GM23248 (cell line): ENCODE measurements at regions not wholly inside any gene's neighbourhood (a gene's known extent, or its start where the extent isn't known, plus 50 kb on each side); places are given as distances from the start of the nearest gene placed in this dataset.

Source experiments
- DNase-seq: peaks from one replicate; pipeline ENCODE4 v3.0.0-alpha.2; 2015
- H2AFZ ChIP-seq: fragments of 200-600 bp; sonication (generic); 2 replicates; pipeline ENCODE4 v1.6.1; 2016; ENCODE audit warnings: antibody characterized with exemption
- H3F3A ChIP-seq: fragments of 200-600 bp; sonication (generic); 2 replicates; pipeline ENCODE4 v1.6.1; 2016; ENCODE audit warnings: mild to moderate bottlenecking, antibody characterized with exemption, mixed run types; ENCODE audit not compliant: insufficient read depth
- H3K27ac ChIP-seq: fragments of 200-600 bp; sonication (generic); 2 replicates; pipeline ENCODE4 v1.5.1; 2016; ENCODE audit warnings: mild to moderate bottlenecking
- H3K27me3 ChIP-seq: fragments of 200-600 bp; sonication (generic); replicated peaks from 2 replicates; pipeline ENCODE4 v1.6.1; 2016; ENCODE audit warnings: mild to moderate bottlenecking; ENCODE audit not compliant: insufficient read depth
- H3K36me3 ChIP-seq: fragments of 200-600 bp; sonication (generic); 2 replicates; pipeline ENCODE4 v1.6.1; 2016; ENCODE audit warnings: low read depth, mild to moderate bottlenecking
- H3K4me1 ChIP-seq: fragments of 200-600 bp; sonication (generic); 2 replicates; pipeline ENCODE4 v1.6.1; 2016; ENCODE audit warnings: mild to moderate bottlenecking; ENCODE audit not compliant: insufficient read depth
- H3K4me2 ChIP-seq: fragments of 200-600 bp; sonication (generic); one replicate; pipeline ENCODE4 v1.6.1; 2016; ENCODE audit warnings: mild to moderate bottlenecking; ENCODE audit not compliant: unreplicated experiment
- H3K4me3 ChIP-seq: fragments of 200-600 bp; sonication (generic); 2 replicates; pipeline ENCODE4 v1.5.1; 2016; ENCODE audit warnings: mild to moderate bottlenecking
- H3K79me2 ChIP-seq: fragments of 200-600 bp; sonication (generic); 2 replicates; pipeline ENCODE4 v1.6.1; 2016; ENCODE audit warnings: mild to moderate bottlenecking; ENCODE audit not compliant: insufficient read depth
- H3K9ac ChIP-seq: fragments of 200-600 bp; sonication (generic); 2 replicates; pipeline ENCODE4 v1.6.1; 2016; ENCODE audit warnings: mild to moderate bottlenecking
- H3K9me2 ChIP-seq: fragments of 200-600 bp; sonication (generic); 2 replicates; pipeline ENCODE4 v1.6.1; 2016; ENCODE audit warnings: mixed run types, mild to moderate bottlenecking, moderate library complexity; ENCODE audit not compliant: insufficient read depth
- H3K9me3 ChIP-seq: fragments of 200-600 bp; sonication (generic); one replicate; pipeline ENCODE4 v1.6.1; 2017; ENCODE audit warnings: low read depth
- H4K20me1 ChIP-seq: fragments of 200-600 bp; sonication (generic); 2 replicates; pipeline ENCODE4 v1.6.0; 2016; ENCODE audit not compliant: insufficient read depth
- EZH2 ChIP-seq: fragments of 200-600 bp; sonication (generic); IDR thresholded peaks from 2 replicates; pipeline ENCODE4 v1.6.1; 2018; ENCODE audit warnings: antibody characterized with exemption, mild to moderate bottlenecking; ENCODE audit not compliant: insufficient read depth, poor library complexity, severe bottlenecking
- EZH2phosphoT487 ChIP-seq: fragments of 200-600 bp; sonication (generic); IDR thresholded peaks from 2 replicates; pipeline ENCODE4 v1.6.1; 2018; ENCODE audit warnings: antibody characterized with exemption, moderate library complexity, mild to moderate bottlenecking, low read depth; ENCODE audit not compliant: insufficient read depth
- WGBS, 2 experiments: methylation state at CpG; one replicate each; pipeline ENCODE4 v1.1.6; 2015 to 2017; ENCODE audit warnings: low lambda C conversion rate in 2 of 2, low coverage in 1 of 2; ENCODE audit errors: missing lambda C conversion rate in 2 of 2; 5-methylcytosine and 5-hydroxymethylcytosine counted together
- in situ Hi-C: fragments of 300-500 bp; cut with MboI; formaldehyde crosslinking; loops from 2 replicates; pipeline ENCODE4 v1.15.0; 2020

DNA sequence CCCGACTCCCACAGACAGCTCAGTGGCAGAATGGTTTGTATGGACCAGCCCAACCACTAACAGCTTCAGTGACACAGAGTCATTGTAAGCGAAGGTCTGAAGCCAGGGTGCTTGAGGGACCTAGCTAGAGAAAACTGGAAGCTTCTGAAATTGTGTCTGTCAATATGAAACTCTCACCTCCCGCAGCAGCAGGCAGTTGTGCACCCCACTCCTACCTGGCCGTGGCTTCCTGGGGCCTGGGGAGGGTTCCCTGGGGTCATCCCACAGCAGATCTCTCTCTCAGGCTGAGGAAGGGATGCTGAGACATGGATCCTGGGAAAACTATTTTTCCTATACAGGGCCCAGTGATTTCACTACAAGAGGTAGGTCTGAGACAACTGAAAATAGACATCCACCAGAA is 229.5 kb downstream of the TFCP2L1 start:
- WGBS, 2 experiments = 76 to 85% methylated on average over 4 of the region's 4 CpGs
- Histone ChIP-seq H3K4me1 (no peaks in the 10 kb centered on the region), H3K36me3 (no peaks in the 10 kb centered on the region), H3K4me2 (no peak overlapping the region), H3F3A (no peaks in the 10 kb centered on the region), H2AFZ (no peak overlapping the region), H3K9ac (no peak overlapping the region), H3K9me3 (no peaks in the 10 kb centered on the region), H4K20me1 (no peaks in the 10 kb centered on the region), H3K4me3 (no peak overlapping the region), H3K27me3 (peaks cover 11% of the 10 kb centered on the region), H3K9me2 (no peaks in the 10 kb centered on the region), H3K27ac (no peak overlapping the region), H3K79me2 (no peaks in the 10 kb centered on the region)
- TF ChIP-seq EZH2 (no peak), EZH2phosphoT487 (no peak)
- no peak for DNase-seq
- in situ Hi-C loops = no loop called here

- Histone ChIP-seq H3K27me3 (peaks cover 13% of the 10 kb centered on the region), H3K4me2 (no peak overlapping the region), H2AFZ (no peak overlapping the region), H3K4me3 (no peak overlapping the region), H3F3A (no peaks in the 10 kb centered on the region), H4K20me1 (no peaks in the 10 kb centered on the region; the same call in 1 of the 2 replicates), H3K27ac (no peak overlapping the region), H3K9me2 (no peaks in the 10 kb centered on the region), H3K4me1 (peaks cover 8% of the 10 kb centered on the region), H3K36me3 (no peaks in the 10 kb centered on the region), H3K9ac (no peak overlapping the region), H3K79me2 (no peaks in the 10 kb centered on the region), H3K9me3 (no peaks in the 10 kb centered on the region)
- no peak for TF ChIP-seq EZH2
- WGBS, 2 experiments = 64 to 66% methylated on average over 14 to 15 of the region's 15 CpGs
- DNase-seq = no peak
- in situ Hi-C loops = no loop called here
These were observed 226.0 kb downstream of the TFCP2L1 start for GRCh38 chr2:121058852-121059558.

GRCh38 chr2:121059651-121060649 is 225.1 kb downstream of the TFCP2L1 start:
- Histone ChIP-seq H3K36me3 (no peaks in the 10 kb centered on the region), H4K20me1 (no peaks in the 10 kb centered on the region; the same call in 1 of the 2 replicates), H3K27ac (no peak overlapping the region), H3K4me1 (peaks cover 8% of the 10 kb centered on the region), H3K27me3 (peaks cover 22% of the 10 kb centered on the region), H3K4me2 (no peak overlapping the region), H2AFZ (no peak overlapping the region), H3F3A (no peaks in the 10 kb centered on the region), H3K9me3 (no peaks in the 10 kb centered on the region), H3K9ac (no peak overlapping the region), H3K9me2 (no peaks in the 10 kb centered on the region), H3K79me2 (no peaks in the 10 kb centered on the region), H3K4me3 (no peak overlapping the region)
- in situ Hi-C loops = no loop called here
- WGBS, 2 experiments = 86 to 89% methylated on average over 9 of the region's 9 CpGs
- TF ChIP-seq EZH2phosphoT487 (no peak), EZH2 (no peak)
- no peak for DNase-seq

- no peak overlapping the region for H3K9ac ChIP-seq
- in situ Hi-C loops = no loop called here
- no peaks in the 10 kb centered on the region for H3K36me3 ChIP-seq
- peaks cover 22% of the 10 kb centered on the region for H3K27me3 ChIP-seq
- no peaks in the 10 kb centered on the region for H3K79me2 ChIP-seq
- no peak overlapping the region for H3K4me2 ChIP-seq
- H3K9me3 ChIP-seq = no peaks in the 10 kb centered on the region
- no peak overlapping the region for H2AFZ ChIP-seq
- H3K4me3 ChIP-seq = no peak overlapping the region
- TF ChIP-seq EZH2phosphoT487 (no peak), EZH2 (no peak)
- 78 to 81% methylated on average over 9 of the region's 9 CpGs for WGBS, 2 experiments
- no peak for DNase-seq
- no peaks in the 10 kb centered on the region for H3K9me2 ChIP-seq
- H3F3A ChIP-seq = no peaks in the 10 kb centered on the region
- H3K27ac ChIP-seq = no peak overlapping the region
- H4K20me1 ChIP-seq = no peaks in the 10 kb centered on the region; the same call in 1 of the 2 replicates
- H3K4me1 ChIP-seq = peaks cover 8% of the 10 kb centered on the region
These were observed 223.4 kb downstream of the TFCP2L1 start for GRCh38 chr2:121061633-121062032.
